GM13976 (cell line): ENCODE measurements at regions not wholly inside any gene's neighbourhood (a gene's known extent, or its start where the extent isn't known, plus 50 kb on each side); places are given as distances from the start of the nearest gene placed in this dataset.

Source experiments
- DNase-seq: peaks from one replicate; pipeline ENCODE4 v3.0.0; 2012; ENCODE audit warnings: low spot score
- in situ Hi-C: fragments of 300-500 bp; cut with MboI; formaldehyde crosslinking; loops from one replicate; pipeline ENCODE4 v1.12.0; 2022; ENCODE audit warnings: low sequenced_read_pairs, mixed read lengths, inconsistent platforms; ENCODE audit not compliant: unreplicated experiment
- TF ChIP-seq, protein P1 (sequence below): IDR thresholded peaks from 2 replicates; pipeline ENCODE4 v1.5.1; 2012; ENCODE audit warnings: borderline replicate concordance, mild to moderate bottlenecking; ENCODE audit not compliant: insufficient read depth; ENCODE audit errors: extremely low read depth, missing control alignments, control extremely low read depth

- DNase-seq: peak; percentile 14
- TF ChIP-seq, protein P1, sequence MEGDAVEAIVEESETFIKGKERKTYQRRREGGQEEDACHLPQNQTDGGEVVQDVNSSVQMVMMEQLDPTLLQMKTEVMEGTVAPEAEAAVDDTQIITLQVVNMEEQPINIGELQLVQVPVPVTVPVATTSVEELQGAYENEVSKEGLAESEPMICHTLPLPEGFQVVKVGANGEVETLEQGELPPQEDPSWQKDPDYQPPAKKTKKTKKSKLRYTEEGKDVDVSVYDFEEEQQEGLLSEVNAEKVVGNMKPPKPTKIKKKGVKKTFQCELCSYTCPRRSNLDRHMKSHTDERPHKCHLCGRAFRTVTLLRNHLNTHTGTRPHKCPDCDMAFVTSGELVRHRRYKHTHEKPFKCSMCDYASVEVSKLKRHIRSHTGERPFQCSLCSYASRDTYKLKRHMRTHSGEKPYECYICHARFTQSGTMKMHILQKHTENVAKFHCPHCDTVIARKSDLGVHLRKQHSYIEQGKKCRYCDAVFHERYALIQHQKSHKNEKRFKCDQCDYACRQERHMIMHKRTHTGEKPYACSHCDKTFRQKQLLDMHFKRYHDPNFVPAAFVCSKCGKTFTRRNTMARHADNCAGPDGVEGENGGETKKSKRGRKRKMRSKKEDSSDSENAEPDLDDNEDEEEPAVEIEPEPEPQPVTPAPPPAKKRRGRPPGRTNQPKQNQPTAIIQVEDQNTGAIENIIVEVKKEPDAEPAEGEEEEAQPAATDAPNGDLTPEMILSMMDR: peak; percentile 34
- in situ Hi-C loops: loop anchor here (25.0 kb wide), 1 partner anchor 432 kb away; the partner anchor contains the start of gene NUAK1
Observed at GRCh38 chr12:105705765-105706164, 375.3 kb downstream of the C12orf75 start.

DNA sequence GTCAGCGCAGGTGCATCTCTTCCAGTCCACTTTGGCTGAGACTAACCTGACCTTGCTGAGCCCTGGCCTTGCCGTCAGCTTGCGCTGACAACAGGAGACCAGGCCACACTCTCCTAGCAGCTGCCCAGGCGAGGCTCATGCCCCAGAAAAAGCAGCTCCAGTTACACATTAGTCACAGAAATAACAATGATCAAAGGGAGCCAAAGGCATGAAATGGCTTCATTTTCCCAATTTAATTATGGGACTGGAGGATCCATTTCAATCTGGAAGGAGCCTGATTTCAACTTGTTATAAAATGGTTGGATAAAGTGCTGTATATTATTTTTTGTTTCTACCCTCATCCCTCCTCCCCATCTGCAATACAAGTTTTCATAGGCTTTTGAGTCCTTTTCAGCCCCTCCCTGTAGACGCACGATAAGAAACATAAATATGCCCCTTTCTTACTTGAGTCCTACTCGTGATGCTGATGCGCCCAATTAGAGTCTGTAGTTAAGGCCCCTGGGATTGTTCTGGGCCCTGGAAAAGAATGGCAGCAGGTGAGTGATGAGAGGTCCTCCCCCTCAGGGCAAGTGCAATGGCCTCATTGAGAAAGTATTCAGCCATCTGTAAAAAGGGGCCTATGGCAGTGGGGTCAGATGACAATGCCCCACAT is 376.0 kb downstream of the C12orf75 start:
- in situ Hi-C loops: loop anchor here (25.0 kb wide), 1 partner anchor 431 kb away; the partner anchor contains the start of gene NUAK1
- DNase-seq: no peak
- TF ChIP-seq, protein P1: no peak

- in situ Hi-C loops: loop anchor here (25.0 kb wide), 1 partner anchor 430 kb away; the partner anchor contains the start of gene NUAK1
- no peak for DNase-seq
- TF ChIP-seq, protein P1: no peak
Observed at GRCh38 chr12:105706973-105707334, 376.5 kb downstream of the C12orf75 start.

GRCh38 chr12:105713606-105714305 is 383.3 kb downstream of the C12orf75 start:
- in situ Hi-C loops: loop anchor here (25.0 kb wide), 1 partner anchor 424 kb away; the partner anchor contains the start of gene NUAK1
- TF ChIP-seq, protein P1: no peak

GRCh38 chr12:105716621-105717020 is 386.1 kb downstream of the C12orf75 start:
- DNase-seq: no peak
- TF ChIP-seq, protein P1: no peak
- in situ Hi-C loops: loop anchor here (25.0 kb wide), 1 partner anchor 421 kb away; the partner anchor contains the start of gene NUAK1

More at GRCh38 chr12:105713606-105714305, 383.3 kb downstream of the C12orf75 start:
- DNase-seq: no peak

GRCh38 chr12:105721051-105721825 is 390.7 kb downstream of the C12orf75 start:
- DNase-seq: no peak
- TF ChIP-seq, protein P1: no peak
- in situ Hi-C loops: loop anchor here (25.0 kb wide), 1 partner anchor 416 kb away; the partner anchor contains the start of gene NUAK1
